Astrocyte (in vitro differentiated cells and primary cell): ENCODE measurements at regions not wholly inside any gene's neighbourhood (a gene's known extent, or its start where the extent isn't known, plus 50 kb on each side); places are given as distances from the start of the nearest gene placed in this dataset.

Source experiments
- DNase-seq: peaks from one replicate; pipeline ENCODE4 v3.0.0-alpha.2; 2010; ENCODE audit warnings: low read depth
- FAIRE-seq: peaks from 2 replicates; lab custom pipeline; 2011; peaks lifted over from hg19 to GRCh38; lab: Jason Lieb, UNC
- H2AFZ ChIP-seq: 2 replicates; pipeline ENCODE4 v1.6.0; 2012; ENCODE audit warnings: low read depth, low read length, inconsistent platforms
- H3K27ac ChIP-seq: 2 replicates; pipeline ENCODE4 v1.5.1; 2011; ENCODE audit warnings: low read depth, low read length, inconsistent platforms
- H3K27me3 ChIP-seq: 2 replicates; pipeline ENCODE4 v1.6.0; 2011; ENCODE audit warnings: low read length, inconsistent platforms; ENCODE audit not compliant: insufficient read depth
- H3K36me3 ChIP-seq: 2 replicates; pipeline ENCODE4 v1.5.1; 2011; ENCODE audit warnings: low read length, inconsistent platforms; ENCODE audit not compliant: insufficient read depth
- H3K4me1 ChIP-seq: 2 replicates; pipeline ENCODE4 v1.5.1; 2011; ENCODE audit warnings: low read length, inconsistent platforms; ENCODE audit not compliant: insufficient read depth
- H3K4me2 ChIP-seq: 2 replicates; pipeline ENCODE4 v1.6.0; 2012; ENCODE audit warnings: low read length, inconsistent platforms
- H3K4me3 ChIP-seq: 2 replicates; pipeline ENCODE4 v1.5.1; 2011; ENCODE audit warnings: low read depth, mild to moderate bottlenecking, low read length, inconsistent platforms; ENCODE audit not compliant: insufficient read depth
- H3K79me2 ChIP-seq: 2 replicates; pipeline ENCODE4 v1.6.0; 2012; ENCODE audit warnings: mild to moderate bottlenecking, low read length, inconsistent platforms; ENCODE audit not compliant: insufficient read depth
- H3K9ac ChIP-seq: 2 replicates; pipeline ENCODE4 v1.6.0; 2012; ENCODE audit warnings: mild to moderate bottlenecking, low read length, inconsistent platforms
- H3K9me3 ChIP-seq: 2 replicates; pipeline ENCODE4 v1.5.1; 2012; ENCODE audit warnings: low read depth, mild to moderate bottlenecking, low read length, inconsistent platforms; ENCODE audit not compliant: insufficient read depth
- H4K20me1 ChIP-seq: 2 replicates; pipeline ENCODE4 v1.6.0; 2012; ENCODE audit warnings: low read length, inconsistent platforms; ENCODE audit not compliant: insufficient read depth
- H3K27ac Mint-ChIP-seq: one replicate; pipeline ENCODE4 v1.8.0; 2021; ENCODE audit warnings: mild to moderate bottlenecking, mixed read lengths; ENCODE audit not compliant: unreplicated experiment
- H3K27me3 Mint-ChIP-seq: one replicate; pipeline ENCODE4 v1.8.0; 2021; ENCODE audit warnings: low read depth, mixed read lengths; ENCODE audit not compliant: unreplicated experiment
- H3K36me3 Mint-ChIP-seq: one replicate; pipeline ENCODE4 v1.8.0; 2021; ENCODE audit warnings: low read depth, mixed read lengths; ENCODE audit not compliant: unreplicated experiment
- H3K4me1 Mint-ChIP-seq: one replicate; pipeline ENCODE4 v1.8.0; 2021; ENCODE audit warnings: low read depth, mixed read lengths; ENCODE audit not compliant: unreplicated experiment
- H3K4me3 Mint-ChIP-seq: one replicate; pipeline ENCODE4 v1.8.0; 2021; ENCODE audit warnings: mild to moderate bottlenecking, moderate library complexity, mixed read lengths; ENCODE audit not compliant: unreplicated experiment
- H3K9me3 Mint-ChIP-seq: one replicate; pipeline ENCODE4 v1.8.0; 2021; ENCODE audit warnings: mild to moderate bottlenecking, mixed read lengths; ENCODE audit not compliant: unreplicated experiment
- EZH2 ChIP-seq: IDR thresholded peaks from 2 replicates; pipeline ENCODE4 v1.6.1; 2012; ENCODE audit warnings: mild to moderate bottlenecking, low read length, inconsistent platforms; ENCODE audit not compliant: insufficient read depth
- TF ChIP-seq, protein P1 (sequence below): IDR thresholded peaks from 2 replicates; pipeline ENCODE4 v1.5.1; 2011; ENCODE audit warnings: low read depth, mild to moderate bottlenecking, inconsistent platforms, low read length, moderate library complexity; ENCODE audit not compliant: insufficient read depth

DNA sequence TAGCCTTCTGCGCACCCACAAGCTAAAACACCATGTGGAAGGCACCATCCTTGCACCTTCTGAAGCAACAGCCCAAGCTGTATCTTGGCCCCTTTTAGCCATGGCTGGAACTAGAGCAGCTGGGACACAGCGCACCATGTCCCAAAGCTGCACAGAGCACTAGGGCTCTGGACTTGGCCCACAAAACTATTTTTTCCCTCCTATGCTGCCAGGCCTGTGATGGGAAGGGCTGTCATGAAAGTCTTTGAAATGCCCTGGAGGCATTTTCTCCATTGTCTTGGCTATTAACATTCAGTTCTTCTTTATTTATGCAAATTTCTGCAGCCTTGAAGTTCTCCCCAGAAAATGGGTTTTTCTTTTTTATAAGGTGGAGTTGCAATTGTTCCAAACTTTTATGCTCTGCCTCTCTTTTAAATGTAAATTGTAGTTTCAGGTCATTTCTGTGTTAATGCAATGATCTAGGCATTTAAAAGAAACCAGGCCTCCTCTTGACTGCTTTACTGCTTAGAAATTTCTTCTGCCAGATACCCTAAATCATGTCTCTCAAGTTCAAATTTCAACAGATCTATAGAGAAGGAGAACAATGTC is 996.3 kb downstream of the TAF11L14 start:
- Histone ChIP-seq H4K20me1 (no peaks in the 10 kb centered on the region), H3K79me2 (no peaks in the 10 kb centered on the region), H3K4me2 (no peak overlapping the region), H3K4me3 (no peak overlapping the region), H2AFZ (no peak overlapping the region), H3K27me3 (no peaks in the 10 kb centered on the region), H3K27ac (no peak overlapping the region), H3K9me3 (no peaks in the 10 kb centered on the region), H3K4me1 (no peaks in the 10 kb centered on the region), H3K36me3 (no peaks in the 10 kb centered on the region), H3K9ac (no peak overlapping the region)
- DNase-seq (no peak), FAIRE-seq (no peak)
- peaks cover 7% of the 10 kb centered on the region for H3K9me3 Mint-ChIP-seq
- no peak for TF ChIP-seq EZH2
- H3K27me3 Mint-ChIP-seq: no peaks in the 10 kb centered on the region
- no peaks in the 10 kb centered on the region for H3K4me1 Mint-ChIP-seq
- no peak overlapping the region for H3K27ac Mint-ChIP-seq
- H3K4me3 Mint-ChIP-seq: no peak overlapping the region
- no peaks in the 10 kb centered on the region for H3K36me3 Mint-ChIP-seq

DNA sequence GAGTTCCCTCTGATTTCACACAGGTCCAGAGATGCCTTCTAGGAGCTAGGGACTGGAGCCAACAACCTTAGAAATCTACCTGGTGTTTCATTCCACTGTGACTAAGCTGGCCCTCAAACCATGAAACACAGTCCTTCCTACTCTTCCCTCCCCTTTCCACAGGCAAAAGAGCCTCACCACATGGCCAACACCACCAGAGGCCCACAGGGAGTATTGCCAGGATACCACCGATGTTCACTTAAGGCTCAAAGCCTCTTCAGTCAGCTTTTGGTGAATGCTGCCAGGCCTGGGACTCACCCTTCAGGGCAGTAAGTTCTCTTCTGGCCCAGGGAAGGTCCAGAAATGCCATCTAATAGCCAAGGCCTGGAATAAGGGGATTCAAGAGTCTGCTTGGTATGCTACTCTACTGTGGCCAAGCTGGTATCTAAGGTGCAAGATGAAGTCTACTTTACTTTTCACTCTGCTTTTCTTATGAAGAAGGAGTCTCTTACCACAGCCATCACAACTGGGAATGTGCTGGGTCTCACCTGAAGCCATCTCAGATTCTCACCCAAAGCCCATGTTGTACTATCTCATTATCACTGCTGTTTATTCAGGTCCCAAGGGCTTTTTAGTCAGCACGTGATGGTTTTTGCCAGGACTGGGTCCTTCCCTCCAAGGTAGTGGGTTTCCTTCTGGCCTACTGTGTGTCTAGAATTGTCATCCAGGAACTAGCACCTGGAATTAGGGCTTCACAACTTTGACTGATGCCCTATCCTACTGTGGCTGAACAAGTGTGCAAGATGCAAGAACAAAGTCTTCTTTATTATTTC is 1018.4 kb downstream of the TAF11L14 start:
- Histone ChIP-seq H3K4me1 (no peaks in the 10 kb centered on the region), H3K27me3 (no peaks in the 10 kb centered on the region), H3K36me3 (no peaks in the 10 kb centered on the region), H3K4me2 (no peak overlapping the region), H3K27ac (no peak overlapping the region), H4K20me1 (no peaks in the 10 kb centered on the region), H3K9me3 (no peaks in the 10 kb centered on the region), H3K79me2 (no peaks in the 10 kb centered on the region), H3K4me3 (no peak overlapping the region), H2AFZ (no peak overlapping the region), H3K9ac (no peak overlapping the region)
- FAIRE-seq: no peak
- Mint-ChIP-seq H3K27ac (no peak overlapping the region), H3K27me3 (no peaks in the 10 kb centered on the region), H3K36me3 (no peaks in the 10 kb centered on the region), H3K9me3 (no peaks in the 10 kb centered on the region), H3K4me3 (no peak overlapping the region), H3K4me1 (no peaks in the 10 kb centered on the region)
- no peak for TF ChIP-seq EZH2
- TF ChIP-seq, protein P1, sequence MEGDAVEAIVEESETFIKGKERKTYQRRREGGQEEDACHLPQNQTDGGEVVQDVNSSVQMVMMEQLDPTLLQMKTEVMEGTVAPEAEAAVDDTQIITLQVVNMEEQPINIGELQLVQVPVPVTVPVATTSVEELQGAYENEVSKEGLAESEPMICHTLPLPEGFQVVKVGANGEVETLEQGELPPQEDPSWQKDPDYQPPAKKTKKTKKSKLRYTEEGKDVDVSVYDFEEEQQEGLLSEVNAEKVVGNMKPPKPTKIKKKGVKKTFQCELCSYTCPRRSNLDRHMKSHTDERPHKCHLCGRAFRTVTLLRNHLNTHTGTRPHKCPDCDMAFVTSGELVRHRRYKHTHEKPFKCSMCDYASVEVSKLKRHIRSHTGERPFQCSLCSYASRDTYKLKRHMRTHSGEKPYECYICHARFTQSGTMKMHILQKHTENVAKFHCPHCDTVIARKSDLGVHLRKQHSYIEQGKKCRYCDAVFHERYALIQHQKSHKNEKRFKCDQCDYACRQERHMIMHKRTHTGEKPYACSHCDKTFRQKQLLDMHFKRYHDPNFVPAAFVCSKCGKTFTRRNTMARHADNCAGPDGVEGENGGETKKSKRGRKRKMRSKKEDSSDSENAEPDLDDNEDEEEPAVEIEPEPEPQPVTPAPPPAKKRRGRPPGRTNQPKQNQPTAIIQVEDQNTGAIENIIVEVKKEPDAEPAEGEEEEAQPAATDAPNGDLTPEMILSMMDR: no peak
- no peak for DNase-seq

DNA sequence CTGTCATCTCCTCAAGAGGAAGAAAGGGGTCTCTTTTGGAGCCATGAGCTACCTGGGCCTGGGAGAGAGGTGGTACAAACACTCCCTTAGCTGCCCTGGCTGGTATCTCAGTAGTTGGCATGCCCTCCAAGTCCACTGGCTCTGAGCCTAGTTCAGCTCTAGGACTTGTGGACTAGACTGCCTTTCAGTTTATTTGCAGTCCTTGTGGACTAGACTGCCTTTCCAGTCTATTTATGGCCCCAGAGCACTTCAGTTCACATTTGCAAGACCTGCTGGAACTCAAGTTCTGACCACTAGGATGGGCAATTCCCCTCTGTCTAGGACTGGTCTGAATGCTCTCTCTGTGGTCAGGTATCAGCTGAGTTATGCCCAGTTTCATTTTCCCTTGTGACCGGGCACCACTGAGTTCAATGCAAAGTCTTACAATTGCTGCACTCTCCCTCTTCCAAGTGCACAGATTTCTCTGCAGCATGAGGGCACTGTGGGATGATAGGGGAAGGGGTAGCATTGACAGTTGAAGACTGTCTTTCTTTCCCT is 1019.0 kb downstream of the TAF11L14 start:
- H3K27ac ChIP-seq: no peak overlapping the region
- H3K36me3 Mint-ChIP-seq: no peaks in the 10 kb centered on the region
- no peak overlapping the region for H3K9ac ChIP-seq
- H3K4me3 ChIP-seq: no peak overlapping the region
- H3K4me1 Mint-ChIP-seq: no peaks in the 10 kb centered on the region
- no peak overlapping the region for H3K27ac Mint-ChIP-seq
- no peak overlapping the region for H3K4me3 Mint-ChIP-seq
- no peaks in the 10 kb centered on the region for H4K20me1 ChIP-seq
- no peaks in the 10 kb centered on the region for H3K4me1 ChIP-seq
- H3K9me3 Mint-ChIP-seq: no peaks in the 10 kb centered on the region
- H3K79me2 ChIP-seq: no peaks in the 10 kb centered on the region
- DNase-seq (no peak), FAIRE-seq (no peak)
- no peaks in the 10 kb centered on the region for H3K9me3 ChIP-seq
- TF ChIP-seq, protein P1: no peak
- TF ChIP-seq EZH2: no peak
- H3K4me2 ChIP-seq: no peak overlapping the region
- H3K36me3 ChIP-seq: no peaks in the 10 kb centered on the region
- H3K27me3 Mint-ChIP-seq: no peaks in the 10 kb centered on the region
- no peak overlapping the region for H2AFZ ChIP-seq
- H3K27me3 ChIP-seq: no peaks in the 10 kb centered on the region
